ENCODE measurements at regions not wholly inside any gene's neighbourhood (a gene's known extent, or its start where the extent isn't known, plus 50 kb on each side); places are given as distances from the start of the nearest gene placed in this dataset.

DNA sequence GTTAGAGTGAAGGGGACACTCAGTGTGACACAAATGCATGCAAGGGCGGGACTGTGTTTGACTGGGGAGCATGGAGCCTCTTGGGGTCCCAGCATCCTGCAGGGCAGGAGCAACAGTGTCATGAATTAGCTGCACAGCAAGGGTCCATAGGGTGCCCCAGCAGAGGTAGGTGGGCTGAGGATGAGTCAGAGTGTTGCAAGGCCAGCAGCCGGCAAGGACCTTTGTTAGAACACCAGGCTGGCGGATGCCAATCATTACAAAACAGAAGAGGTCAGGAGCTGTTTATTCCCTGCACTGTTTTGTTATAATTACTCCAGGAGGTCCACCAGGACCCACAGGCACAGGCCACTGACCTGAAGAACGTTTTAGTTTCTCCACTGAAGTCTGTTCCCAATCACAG is 362.2 kb upstream of the DUSP10 start:
- Histone ChIP-seq H3K36me3 (ENCODE audit: low read depth) (no peaks in the 10 kb centered on the region), H3K4me1 (replicated peaks; ENCODE audit: insufficient read depth) (peaks cover 6% of the 10 kb centered on the region; the same call in 1 of the 2 replicates), H3K27me3 (ENCODE audit: insufficient read depth, low read depth) (no peaks in the 10 kb centered on the region), H3K27ac (no peak overlapping the region), H3K79me2 (ENCODE audit: low read depth) (no peaks in the 10 kb centered on the region), H4K20me1 (ENCODE audit: insufficient read depth) (no peaks in the 10 kb centered on the region), H3K4me3 (no peak overlapping the region), H3F3A (ENCODE audit: insufficient read depth, low read depth) (no peaks in the 10 kb centered on the region), H3K9me3 (ENCODE audit: insufficient read depth, low read depth) (no peaks in the 10 kb centered on the region), H3K9me2 (ENCODE audit: insufficient read depth) (no peaks in the 10 kb centered on the region), H2AFZ (no peak overlapping the region), H3K4me2 (no peak overlapping the region)
- TF ChIP-seq, protein P1, sequence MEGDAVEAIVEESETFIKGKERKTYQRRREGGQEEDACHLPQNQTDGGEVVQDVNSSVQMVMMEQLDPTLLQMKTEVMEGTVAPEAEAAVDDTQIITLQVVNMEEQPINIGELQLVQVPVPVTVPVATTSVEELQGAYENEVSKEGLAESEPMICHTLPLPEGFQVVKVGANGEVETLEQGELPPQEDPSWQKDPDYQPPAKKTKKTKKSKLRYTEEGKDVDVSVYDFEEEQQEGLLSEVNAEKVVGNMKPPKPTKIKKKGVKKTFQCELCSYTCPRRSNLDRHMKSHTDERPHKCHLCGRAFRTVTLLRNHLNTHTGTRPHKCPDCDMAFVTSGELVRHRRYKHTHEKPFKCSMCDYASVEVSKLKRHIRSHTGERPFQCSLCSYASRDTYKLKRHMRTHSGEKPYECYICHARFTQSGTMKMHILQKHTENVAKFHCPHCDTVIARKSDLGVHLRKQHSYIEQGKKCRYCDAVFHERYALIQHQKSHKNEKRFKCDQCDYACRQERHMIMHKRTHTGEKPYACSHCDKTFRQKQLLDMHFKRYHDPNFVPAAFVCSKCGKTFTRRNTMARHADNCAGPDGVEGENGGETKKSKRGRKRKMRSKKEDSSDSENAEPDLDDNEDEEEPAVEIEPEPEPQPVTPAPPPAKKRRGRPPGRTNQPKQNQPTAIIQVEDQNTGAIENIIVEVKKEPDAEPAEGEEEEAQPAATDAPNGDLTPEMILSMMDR (conservative IDR thresholded peaks at IDR 0.05): no peak
- TF ChIP-seq EZH2 (IDR thresholded peaks at IDR 0.05; ENCODE audit: low read depth): no peak
- no TSS peak for BruUV-seq (replicated peaks)
- POLR2A ChIA-PET (ENCODE audit: unreplicated experiment): no interaction called here
- intact Hi-C loops (cut with micrococcal nuclease; ENCODE audit: unreplicated experiment): no loop called here
- CTCF ChIA-PET: no interaction called here
- DNase-seq: no peak

DNA sequence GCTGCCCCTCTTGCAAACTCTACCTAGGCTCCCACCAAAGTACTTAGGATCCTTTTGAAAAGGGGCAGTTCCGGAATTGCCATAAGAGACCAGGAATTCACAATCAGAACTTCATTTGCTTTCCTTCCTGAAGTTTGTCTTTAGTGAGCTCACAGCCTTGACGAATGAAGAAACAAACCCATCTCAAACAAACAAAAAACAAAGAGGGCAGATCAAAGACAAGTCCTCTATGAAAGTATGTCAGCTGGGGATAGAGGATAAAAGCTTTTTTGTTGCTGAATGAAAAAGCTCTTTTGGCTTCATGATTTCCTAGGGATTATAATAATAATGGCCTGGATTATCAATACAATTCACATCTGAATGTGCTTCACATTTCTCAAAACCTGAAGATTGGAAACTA is 357.9 kb upstream of the DUSP10 start:
- H3K4me1 ChIP-seq (replicated peaks; ENCODE audit: insufficient read depth): peaks cover 12% of the 10 kb centered on the region
- ChIA-PET POLR2A (ENCODE audit: unreplicated experiment) (interaction anchor here (0.5 to 0.6 kb wide), 2 partner anchors 34 to 551 kb away, joined by 3 read pairs; no protein-coding TSS in a partner anchor), CTCF (interaction anchor here (0.6 kb wide), 1 partner anchor 91 kb away, joined by 3 read pairs; no protein-coding TSS in a partner anchor)
- no peaks in the 10 kb centered on the region for H3K79me2 ChIP-seq (ENCODE audit: low read depth)
- no peak overlapping the region for H3K4me2 ChIP-seq
- no peaks in the 10 kb centered on the region for H3K36me3 ChIP-seq (ENCODE audit: low read depth)
- H2AFZ ChIP-seq: no peak overlapping the region
- H3K27me3 ChIP-seq (ENCODE audit: insufficient read depth, low read depth): no peaks in the 10 kb centered on the region
- H3K27ac ChIP-seq: no peak overlapping the region
- intact Hi-C loops (cut with micrococcal nuclease; ENCODE audit: unreplicated experiment): loop anchor here (5.0 kb wide), 1 partner anchor 142 kb away; no protein-coding TSS in a partner anchor
- no peaks in the 10 kb centered on the region; the same call in 1 of the 2 replicates for H3F3A ChIP-seq (ENCODE audit: insufficient read depth, low read depth)
- no peak overlapping the region for H3K4me3 ChIP-seq
- TF ChIP-seq EZH2 (IDR thresholded peaks at IDR 0.05; ENCODE audit: low read depth): no peak
- TF ChIP-seq, protein P1 (conservative IDR thresholded peaks at IDR 0.05): no peak
- no peaks in the 10 kb centered on the region for H3K9me2 ChIP-seq (ENCODE audit: insufficient read depth)
- BruUV-seq (replicated peaks): no TSS peak
- DNase-seq: no peak
- H4K20me1 ChIP-seq (ENCODE audit: insufficient read depth): no peaks in the 10 kb centered on the region
- H3K9me3 ChIP-seq (ENCODE audit: insufficient read depth, low read depth): 0 out of 2 replicates have a peak, but pooled peaks cover 5% of the 10 kb centered on the region

DNA sequence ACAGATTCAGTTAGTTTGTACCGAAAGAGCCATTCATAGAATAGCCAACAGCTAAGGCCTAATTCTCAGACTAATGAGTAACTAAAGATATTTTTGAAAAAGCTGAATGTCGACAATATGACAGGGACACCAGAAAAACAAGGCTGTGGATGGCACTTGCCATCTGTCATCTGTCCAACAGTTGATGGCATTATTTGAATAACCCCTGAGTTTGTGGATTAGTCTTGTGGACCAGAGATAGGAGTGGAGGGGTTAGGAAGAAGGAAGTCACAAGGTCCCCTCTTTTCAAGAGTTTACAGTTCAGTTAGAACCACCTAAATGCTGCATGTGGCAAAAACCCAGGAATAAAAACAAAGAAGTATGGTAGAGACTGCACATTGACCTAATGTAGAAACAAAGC is 356.5 kb upstream of the DUSP10 start:
- CTCF ChIA-PET: no interaction called here
- POLR2A ChIA-PET (ENCODE audit: unreplicated experiment): no interaction called here
- BruUV-seq (replicated peaks): no TSS peak

More for the DNA sequence above, 356.5 kb upstream of the DUSP10 start:
- Histone ChIP-seq H3K79me2 (ENCODE audit: low read depth) (no peaks in the 10 kb centered on the region), H3K4me3 (no peak overlapping the region), H3K4me2 (no peak overlapping the region), H2AFZ (no peak overlapping the region), H3K4me1 (replicated peaks; ENCODE audit: insufficient read depth) (peaks cover 12% of the 10 kb centered on the region), H3K27ac (no peak overlapping the region), H3K27me3 (ENCODE audit: insufficient read depth, low read depth) (no peaks in the 10 kb centered on the region), H4K20me1 (ENCODE audit: insufficient read depth) (no peaks in the 10 kb centered on the region), H3K9me3 (ENCODE audit: insufficient read depth, low read depth) (0 out of 2 replicates have a peak, but pooled peaks cover 5% of the 10 kb centered on the region), H3K36me3 (ENCODE audit: low read depth) (no peaks in the 10 kb centered on the region), H3K9me2 (ENCODE audit: insufficient read depth) (no peaks in the 10 kb centered on the region), H3F3A (ENCODE audit: insufficient read depth, low read depth) (no peaks in the 10 kb centered on the region; the same call in 1 of the 2 replicates)
- no peak for DNase-seq
- TF ChIP-seq, protein P1 (conservative IDR thresholded peaks at IDR 0.05): no peak
- TF ChIP-seq EZH2 (IDR thresholded peaks at IDR 0.05; ENCODE audit: low read depth): no peak
- intact Hi-C loops (cut with micrococcal nuclease; ENCODE audit: unreplicated experiment): loop anchor here (5.0 kb wide), 1 partner anchor 141 kb away; no protein-coding TSS in a partner anchor

All from PC-9 (cell line).